Astrocyte (in vitro differentiated cells and primary cell): ENCODE measurements at regions not wholly inside any gene's neighbourhood (a gene's known extent, or its start where the extent isn't known, plus 50 kb on each side); places are given as distances from the start of the nearest gene placed in this dataset.

Experiments
- DNase-seq: peaks from one replicate; pipeline ENCODE4 v3.0.0-alpha.2; 2010; ENCODE audit warnings: low read depth
- FAIRE-seq: peaks from 2 replicates; lab custom pipeline; 2011; peaks lifted over from hg19 to GRCh38; lab: Jason Lieb, UNC
- H2AFZ ChIP-seq: 2 replicates; pipeline ENCODE4 v1.6.0; 2012; ENCODE audit warnings: low read depth, low read length, inconsistent platforms
- H3K27ac ChIP-seq: 2 replicates; pipeline ENCODE4 v1.5.1; 2011; ENCODE audit warnings: low read depth, low read length, inconsistent platforms
- H3K27me3 ChIP-seq: 2 replicates; pipeline ENCODE4 v1.6.0; 2011; ENCODE audit warnings: low read length, inconsistent platforms; ENCODE audit not compliant: insufficient read depth
- H3K36me3 ChIP-seq: 2 replicates; pipeline ENCODE4 v1.5.1; 2011; ENCODE audit warnings: low read length, inconsistent platforms; ENCODE audit not compliant: insufficient read depth
- H3K4me1 ChIP-seq: 2 replicates; pipeline ENCODE4 v1.5.1; 2011; ENCODE audit warnings: low read length, inconsistent platforms; ENCODE audit not compliant: insufficient read depth
- H3K4me2 ChIP-seq: 2 replicates; pipeline ENCODE4 v1.6.0; 2012; ENCODE audit warnings: low read length, inconsistent platforms
- H3K4me3 ChIP-seq: 2 replicates; pipeline ENCODE4 v1.5.1; 2011; ENCODE audit warnings: low read depth, mild to moderate bottlenecking, low read length, inconsistent platforms; ENCODE audit not compliant: insufficient read depth
- H3K79me2 ChIP-seq: 2 replicates; pipeline ENCODE4 v1.6.0; 2012; ENCODE audit warnings: mild to moderate bottlenecking, low read length, inconsistent platforms; ENCODE audit not compliant: insufficient read depth
- H3K9ac ChIP-seq: 2 replicates; pipeline ENCODE4 v1.6.0; 2012; ENCODE audit warnings: mild to moderate bottlenecking, low read length, inconsistent platforms
- H3K9me3 ChIP-seq: 2 replicates; pipeline ENCODE4 v1.5.1; 2012; ENCODE audit warnings: low read depth, mild to moderate bottlenecking, low read length, inconsistent platforms; ENCODE audit not compliant: insufficient read depth
- H4K20me1 ChIP-seq: 2 replicates; pipeline ENCODE4 v1.6.0; 2012; ENCODE audit warnings: low read length, inconsistent platforms; ENCODE audit not compliant: insufficient read depth
- H3K27ac Mint-ChIP-seq: one replicate; pipeline ENCODE4 v1.8.0; 2021; ENCODE audit warnings: mild to moderate bottlenecking, mixed read lengths; ENCODE audit not compliant: unreplicated experiment
- H3K27me3 Mint-ChIP-seq: one replicate; pipeline ENCODE4 v1.8.0; 2021; ENCODE audit warnings: low read depth, mixed read lengths; ENCODE audit not compliant: unreplicated experiment
- H3K36me3 Mint-ChIP-seq: one replicate; pipeline ENCODE4 v1.8.0; 2021; ENCODE audit warnings: low read depth, mixed read lengths; ENCODE audit not compliant: unreplicated experiment
- H3K4me1 Mint-ChIP-seq: one replicate; pipeline ENCODE4 v1.8.0; 2021; ENCODE audit warnings: low read depth, mixed read lengths; ENCODE audit not compliant: unreplicated experiment
- H3K4me3 Mint-ChIP-seq: one replicate; pipeline ENCODE4 v1.8.0; 2021; ENCODE audit warnings: mild to moderate bottlenecking, moderate library complexity, mixed read lengths; ENCODE audit not compliant: unreplicated experiment
- H3K9me3 Mint-ChIP-seq: one replicate; pipeline ENCODE4 v1.8.0; 2021; ENCODE audit warnings: mild to moderate bottlenecking, mixed read lengths; ENCODE audit not compliant: unreplicated experiment
- CTCF ChIP-seq: IDR thresholded peaks from 2 replicates; pipeline ENCODE4 v1.5.1; 2011; ENCODE audit warnings: low read depth, mild to moderate bottlenecking, inconsistent platforms, low read length, moderate library complexity; ENCODE audit not compliant: insufficient read depth
- EZH2 ChIP-seq: IDR thresholded peaks from 2 replicates; pipeline ENCODE4 v1.6.1; 2012; ENCODE audit warnings: mild to moderate bottlenecking, low read length, inconsistent platforms; ENCODE audit not compliant: insufficient read depth

GRCh38 chr12:58566599-58566998 lies 353.7 kb downstream of the LRIG3 start:
- Histone ChIP-seq H3K9ac (no peak overlapping the region), H3K4me1 (no peaks in the 10 kb centered on the region), H3K9me3 (no peaks in the 10 kb centered on the region), H3K79me2 (no peaks in the 10 kb centered on the region), H3K4me3 (no peak overlapping the region), H3K27ac (no peak overlapping the region), H3K4me2 (peak overlapping the region; percentile 50), H3K36me3 (no peaks in the 10 kb centered on the region), H4K20me1 (no peaks in the 10 kb centered on the region), H2AFZ (no peak overlapping the region), H3K27me3 (no peaks in the 10 kb centered on the region)
- no peak for TF ChIP-seq EZH2
- no peak for TF ChIP-seq CTCF
- FAIRE-seq (peak; percentile 95), DNase-seq (peak; percentile 91)
- H3K27ac Mint-ChIP-seq = no peak overlapping the region
- no peaks in the 10 kb centered on the region for H3K27me3 Mint-ChIP-seq
- H3K36me3 Mint-ChIP-seq = no peaks in the 10 kb centered on the region
- peaks cover 14% of the 10 kb centered on the region for H3K4me1 Mint-ChIP-seq
- peaks cover 6% of the 10 kb centered on the region for H3K9me3 Mint-ChIP-seq
- H3K4me3 Mint-ChIP-seq = no peak overlapping the region

- Histone ChIP-seq H3K27ac (no peak overlapping the region), H3K4me1 (no peaks in the 10 kb centered on the region), H3K79me2 (no peaks in the 10 kb centered on the region), H3K9ac (no peak overlapping the region), H3K4me2 (no peak overlapping the region), H3K27me3 (no peaks in the 10 kb centered on the region), H3K36me3 (no peaks in the 10 kb centered on the region), H3K4me3 (no peak overlapping the region), H3K9me3 (no peaks in the 10 kb centered on the region), H2AFZ (no peak overlapping the region), H4K20me1 (no peaks in the 10 kb centered on the region)
- Mint-ChIP-seq H3K36me3 (no peaks in the 10 kb centered on the region), H3K4me1 (peaks cover 14% of the 10 kb centered on the region), H3K27me3 (no peaks in the 10 kb centered on the region), H3K9me3 (peaks cover 6% of the 10 kb centered on the region), H3K27ac (no peak overlapping the region), H3K4me3 (no peak overlapping the region)
- no peak for FAIRE-seq
- DNase-seq = no peak
- no peak for TF ChIP-seq CTCF
- TF ChIP-seq EZH2 = no peak
Observed at GRCh38 chr12:58567189-58567588, 353.1 kb downstream of the LRIG3 start.

GRCh38 chr12:58570411-58570810 lies 349.9 kb downstream of the LRIG3 start:
- no peak overlapping the region for H2AFZ ChIP-seq
- no peak overlapping the region for H3K9ac ChIP-seq
- Mint-ChIP-seq H3K4me3 (no peak overlapping the region), H3K27me3 (no peaks in the 10 kb centered on the region), H3K27ac (no peak overlapping the region), H3K9me3 (peaks cover 6% of the 10 kb centered on the region), H3K36me3 (no peaks in the 10 kb centered on the region), H3K4me1 (peaks cover 9% of the 10 kb centered on the region)
- no peak for TF ChIP-seq EZH2
- TF ChIP-seq CTCF = no peak
- no peaks in the 10 kb centered on the region for H3K36me3 ChIP-seq
- H4K20me1 ChIP-seq = no peaks in the 10 kb centered on the region
- no peak overlapping the region for H3K27ac ChIP-seq
- no peak overlapping the region for H3K4me2 ChIP-seq
- no peaks in the 10 kb centered on the region for H3K4me1 ChIP-seq
- FAIRE-seq (peak; percentile 37), DNase-seq (peak; percentile 30)
- no peaks in the 10 kb centered on the region for H3K9me3 ChIP-seq
- no peaks in the 10 kb centered on the region for H3K79me2 ChIP-seq
- no peaks in the 10 kb centered on the region for H3K27me3 ChIP-seq
- no peak overlapping the region for H3K4me3 ChIP-seq
